ENCODE measurements at regions not wholly inside any gene's neighbourhood (a gene's known extent, or its start where the extent isn't known, plus 50 kb on each side); places are given as distances from the start of the nearest gene placed in this dataset.

GRCh38 chr9:82600536-82601292 is 462.2 kb downstream of the RASEF start:
- no peak for DNase-seq
- in situ Hi-C loops (cut with HindIII; ENCODE audit: low pct_ligation_motif_present, low pct_unique_long_range_greater_than_20kb, low sequenced_read_pairs) = no loop called here

DNA sequence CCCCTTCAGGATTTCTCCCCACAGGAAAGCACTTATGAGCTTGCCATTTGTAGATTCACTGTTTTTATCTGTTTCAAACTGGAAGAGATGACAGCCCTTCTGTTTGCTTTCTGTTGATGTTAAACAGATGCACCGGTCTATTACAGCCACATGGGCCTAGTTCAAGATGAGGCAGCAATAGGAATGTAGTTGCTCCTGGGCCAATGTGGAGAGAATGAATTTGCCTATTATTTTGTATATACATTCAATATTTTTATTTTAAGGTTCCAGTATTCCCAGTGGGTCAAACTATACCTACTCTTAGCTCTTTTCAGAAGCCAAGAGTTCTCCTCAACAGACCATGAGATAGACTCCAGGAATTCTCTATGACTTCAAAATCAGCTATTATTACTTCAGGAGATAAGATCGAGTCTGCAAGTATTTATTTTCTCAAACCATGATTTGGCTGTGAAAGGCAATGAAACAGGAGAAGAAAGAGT is 461.6 kb downstream of the RASEF start:
- in situ Hi-C loops (cut with HindIII; ENCODE audit: low pct_ligation_motif_present, low pct_unique_long_range_greater_than_20kb, low sequenced_read_pairs) = no loop called here

DNA sequence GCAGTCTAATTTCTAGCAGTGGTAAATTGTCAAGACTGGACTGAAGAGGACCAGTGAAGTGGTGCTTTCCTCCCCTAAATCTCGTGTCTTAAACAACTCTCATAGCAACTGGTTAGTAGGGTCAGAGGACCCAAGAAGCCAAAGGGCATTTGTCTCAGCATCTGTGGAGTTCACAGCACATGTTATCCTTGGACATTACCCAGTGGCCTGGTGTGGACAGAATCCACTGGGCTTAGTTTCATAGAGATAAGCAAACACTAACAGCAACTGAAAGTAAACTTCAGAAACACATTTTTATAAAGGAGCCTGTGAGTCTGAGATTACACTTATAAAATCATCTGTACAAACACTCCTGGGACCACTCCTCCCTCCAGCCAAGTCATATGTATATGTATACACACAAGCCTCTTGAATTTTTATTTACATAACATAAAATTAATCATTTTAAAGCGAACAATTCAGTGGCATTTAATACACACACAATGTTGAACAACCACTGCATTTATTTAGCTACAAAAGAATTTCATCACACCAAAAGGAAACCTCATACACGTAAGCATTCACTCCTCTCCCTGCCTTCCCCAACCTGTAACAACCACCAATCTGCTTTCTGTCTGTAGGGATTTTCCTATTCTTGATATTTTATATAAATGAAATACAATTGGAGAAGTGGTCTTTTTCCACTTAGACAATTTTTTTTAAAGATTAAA is 457.8 kb downstream of the RASEF start:
- DNase-seq = no peak
- in situ Hi-C loops (cut with HindIII; ENCODE audit: low pct_ligation_motif_present, low pct_unique_long_range_greater_than_20kb, low sequenced_read_pairs) = no loop called here

More for the DNA sequence above, 461.6 kb downstream of the RASEF start:
- DNase-seq = no peak

DNA sequence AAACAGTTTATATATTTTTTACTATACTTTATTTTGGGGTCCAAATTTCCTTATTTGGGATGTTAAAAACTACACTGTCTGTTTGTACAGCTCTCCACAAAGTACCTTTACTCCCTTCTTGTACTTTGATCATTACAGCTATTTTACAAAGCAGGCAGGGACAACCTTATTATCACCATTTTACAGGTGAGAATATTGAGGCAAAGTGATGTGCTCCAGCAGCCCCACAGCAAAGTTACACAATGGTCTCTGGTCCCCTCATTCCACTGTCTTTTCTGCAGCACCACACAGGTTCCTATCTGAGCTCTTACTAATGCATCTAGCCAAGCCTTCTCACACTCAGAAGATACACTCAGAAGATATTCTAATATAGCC is 457.3 kb downstream of the RASEF start:
- in situ Hi-C loops (cut with HindIII; ENCODE audit: low pct_ligation_motif_present, low pct_unique_long_range_greater_than_20kb, low sequenced_read_pairs) = no loop called here
- no peak for DNase-seq

- DNase-seq = no peak
- in situ Hi-C loops (cut with HindIII; ENCODE audit: low pct_ligation_motif_present, low pct_unique_long_range_greater_than_20kb, low sequenced_read_pairs) = no loop called here
These were observed 456.9 kb downstream of the RASEF start for GRCh38 chr9:82606071-82606470.

DNA sequence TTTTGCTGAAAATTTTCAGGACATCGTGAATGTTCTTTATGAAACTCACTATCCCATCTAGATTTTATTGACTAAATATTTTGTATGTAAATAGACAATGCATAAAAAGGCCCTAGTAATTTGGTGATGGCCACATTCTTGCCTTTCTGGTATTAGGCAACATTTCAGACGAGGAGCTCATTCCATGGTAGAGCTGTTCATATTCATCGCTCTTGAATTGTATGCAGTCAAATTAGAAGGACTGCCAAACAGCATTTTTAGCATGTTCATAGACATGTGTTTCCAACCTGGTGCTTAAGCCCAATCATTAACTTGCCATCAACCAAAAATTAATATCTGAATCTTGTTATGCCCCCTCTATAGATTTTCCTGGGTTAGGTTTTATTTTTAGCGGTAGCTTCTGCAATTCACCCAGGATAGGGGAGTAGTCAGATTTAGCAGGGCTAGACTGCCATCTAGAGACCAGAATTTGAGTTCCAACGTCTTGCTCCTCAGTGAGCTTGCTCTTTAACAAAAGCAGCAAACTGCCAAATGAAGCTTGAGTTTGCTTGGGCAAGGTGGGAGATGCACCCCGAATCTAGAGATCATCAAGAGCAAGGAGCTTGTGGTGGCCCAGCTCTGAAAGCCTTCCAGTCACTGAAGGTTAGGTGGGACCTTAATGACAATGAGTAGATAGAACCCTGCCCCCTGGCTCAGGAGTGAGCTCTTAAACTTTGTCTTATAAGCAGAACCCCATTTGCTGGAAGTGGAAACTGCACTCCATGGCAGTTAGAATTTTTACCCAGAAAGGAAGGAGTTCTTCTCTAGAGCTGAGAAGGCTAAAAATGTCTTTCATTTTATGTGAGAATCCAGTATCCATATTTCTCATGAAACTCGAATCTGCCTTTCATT is 456.2 kb downstream of the RASEF start:
- peak; percentile 51 for DNase-seq
- in situ Hi-C loops (cut with HindIII; ENCODE audit: low pct_ligation_motif_present, low pct_unique_long_range_greater_than_20kb, low sequenced_read_pairs) = no loop called here

DNA sequence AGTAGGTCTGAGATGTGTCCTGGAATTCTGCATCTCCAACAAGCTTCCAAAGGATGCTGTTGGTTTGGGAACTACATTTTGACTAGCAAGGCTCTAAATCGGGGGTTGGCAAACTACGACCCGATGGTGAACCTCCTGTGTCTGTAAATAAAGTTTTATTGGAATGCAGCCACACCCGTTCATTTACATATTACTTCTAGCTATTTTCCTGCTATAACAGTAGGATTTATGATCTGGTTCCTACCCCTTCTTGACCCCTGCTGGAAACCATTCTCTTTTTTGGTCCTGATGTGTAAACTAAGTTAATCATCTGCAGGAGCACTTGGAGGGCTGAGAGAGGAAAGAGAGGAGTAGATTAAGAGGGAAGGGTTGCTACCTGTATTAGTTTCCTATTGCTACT is 454.5 kb downstream of the RASEF start:
- DNase-seq = no peak
- in situ Hi-C loops (cut with HindIII; ENCODE audit: low pct_ligation_motif_present, low pct_unique_long_range_greater_than_20kb, low sequenced_read_pairs) = no loop called here

- in situ Hi-C loops (cut with HindIII; ENCODE audit: low pct_ligation_motif_present, low pct_unique_long_range_greater_than_20kb, low sequenced_read_pairs) = no loop called here
These were observed 450.0 kb downstream of the RASEF start for GRCh38 chr9:82612942-82613341.

GRCh38 chr9:82613498-82613897 is 449.4 kb downstream of the RASEF start:
- DNase-seq = no peak
- in situ Hi-C loops (cut with HindIII; ENCODE audit: low pct_ligation_motif_present, low pct_unique_long_range_greater_than_20kb, low sequenced_read_pairs) = no loop called here

More at GRCh38 chr9:82612942-82613341, 450.0 kb downstream of the RASEF start:
- DNase-seq = no peak

GRCh38 chr9:82616545-82616944 is 446.4 kb downstream of the RASEF start:
- in situ Hi-C loops (cut with HindIII; ENCODE audit: low pct_ligation_motif_present, low pct_unique_long_range_greater_than_20kb, low sequenced_read_pairs) = no loop called here
- DNase-seq = no peak

GRCh38 chr9:82621447-82621846 is 441.5 kb downstream of the RASEF start:
- DNase-seq = no peak
- in situ Hi-C loops (cut with HindIII; ENCODE audit: low pct_ligation_motif_present, low pct_unique_long_range_greater_than_20kb, low sequenced_read_pairs) = no loop called here

- no peak for DNase-seq
- in situ Hi-C loops (cut with HindIII; ENCODE audit: low pct_ligation_motif_present, low pct_unique_long_range_greater_than_20kb, low sequenced_read_pairs) = no loop called here
These were observed 425.6 kb downstream of the RASEF start for GRCh38 chr9:82637368-82637767.

- no peak for DNase-seq
- in situ Hi-C loops (cut with HindIII; ENCODE audit: low pct_ligation_motif_present, low pct_unique_long_range_greater_than_20kb, low sequenced_read_pairs) = no loop called here
These were observed 417.3 kb downstream of the RASEF start for GRCh38 chr9:82645600-82645999.

GRCh38 chr9:82650368-82650767 is 412.6 kb downstream of the RASEF start:
- no peak for DNase-seq
- in situ Hi-C loops (cut with HindIII; ENCODE audit: low pct_ligation_motif_present, low pct_unique_long_range_greater_than_20kb, low sequenced_read_pairs) = no loop called here

GRCh38 chr9:82651474-82651873 is 411.5 kb downstream of the RASEF start:
- no peak for DNase-seq
- in situ Hi-C loops (cut with HindIII; ENCODE audit: low pct_ligation_motif_present, low pct_unique_long_range_greater_than_20kb, low sequenced_read_pairs) = no loop called here

DNA sequence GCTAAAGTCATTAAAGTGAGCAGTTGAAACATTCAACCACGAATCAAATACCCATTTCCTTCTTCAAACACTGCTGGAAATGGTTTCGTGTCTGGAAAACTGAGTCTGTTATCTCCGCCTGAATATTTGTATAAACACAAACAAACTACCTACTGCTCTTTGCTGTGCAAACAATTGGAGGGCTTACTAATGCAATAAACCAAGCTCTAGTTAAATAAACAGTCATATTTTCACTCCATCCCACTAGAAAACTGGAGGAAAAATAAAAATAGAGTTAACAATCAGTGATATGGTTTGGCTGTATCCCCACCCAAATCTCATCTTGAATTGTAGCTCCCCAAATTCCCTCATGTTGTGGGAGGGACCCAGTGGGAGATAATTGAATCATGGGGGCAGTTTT is 397.6 kb downstream of the RASEF start:
- in situ Hi-C loops (cut with HindIII; ENCODE audit: low pct_ligation_motif_present, low pct_unique_long_range_greater_than_20kb, low sequenced_read_pairs) = no loop called here

GRCh38 chr9:82668689-82669199 is 394.2 kb downstream of the RASEF start:
- in situ Hi-C loops (cut with HindIII; ENCODE audit: low pct_ligation_motif_present, low pct_unique_long_range_greater_than_20kb, low sequenced_read_pairs) = no loop called here

More for the DNA sequence above, 397.6 kb downstream of the RASEF start:
- no peak for DNase-seq

GRCh38 chr9:82670000-82670399 is 392.9 kb downstream of the RASEF start:
- DNase-seq = no peak
- in situ Hi-C loops (cut with HindIII; ENCODE audit: low pct_ligation_motif_present, low pct_unique_long_range_greater_than_20kb, low sequenced_read_pairs) = no loop called here

More at GRCh38 chr9:82668689-82669199, 394.2 kb downstream of the RASEF start:
- DNase-seq = no peak

DNA sequence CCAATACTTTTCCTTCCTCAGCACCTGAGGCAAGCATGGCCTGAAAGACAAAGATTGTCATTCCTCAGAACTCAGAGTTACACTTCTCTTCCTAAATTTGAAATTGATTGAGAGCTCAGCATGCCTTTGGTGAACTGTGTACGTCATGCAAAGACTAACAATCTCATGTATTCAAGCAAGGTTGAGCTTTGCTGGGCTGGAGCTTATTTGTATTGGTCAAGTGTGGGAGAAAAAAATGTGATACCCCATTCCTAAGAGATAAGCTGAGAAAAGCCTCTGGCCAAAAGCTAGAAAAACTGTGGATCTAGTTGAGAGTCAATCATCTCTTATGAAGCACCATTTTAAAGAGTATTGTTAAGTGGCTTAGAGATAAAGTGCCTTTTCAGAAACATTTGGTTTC is 392.2 kb downstream of the RASEF start:
- DNase-seq = no peak
- in situ Hi-C loops (cut with HindIII; ENCODE audit: low pct_ligation_motif_present, low pct_unique_long_range_greater_than_20kb, low sequenced_read_pairs) = no loop called here

All from ACHN (cell line).